ENCODE measurements at regions not wholly inside any gene's neighbourhood (a gene's known extent, or its start where the extent isn't known, plus 50 kb on each side); places are given as distances from the start of the nearest gene placed in this dataset.

DNA sequence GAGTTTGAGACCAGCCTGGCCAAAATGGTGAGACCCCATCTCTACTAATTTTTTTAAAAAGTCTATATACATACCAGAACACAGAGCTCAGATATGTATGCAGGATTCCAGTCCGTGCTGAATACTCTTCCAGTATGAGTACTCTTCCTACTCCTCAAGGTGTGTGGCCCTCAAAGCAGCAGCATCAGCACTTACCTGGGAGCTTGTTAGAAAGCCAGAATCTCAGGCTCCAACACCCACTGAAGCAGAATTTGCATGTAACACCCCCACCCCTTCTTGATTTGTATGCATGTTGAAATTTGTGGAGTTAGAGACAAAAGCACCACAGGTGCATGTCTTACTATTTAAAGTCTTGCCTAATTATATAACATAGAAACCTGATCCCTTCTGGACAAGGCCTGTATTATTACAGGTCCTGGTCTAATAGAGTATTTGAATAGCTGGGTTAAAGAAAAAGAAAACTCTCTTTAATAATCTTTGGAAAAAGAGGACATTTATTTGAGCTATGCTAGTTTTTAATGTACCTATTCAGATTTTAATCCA is 50.3 kb upstream of the NFE2L2 start:
- no peak for DNase-seq

DNA sequence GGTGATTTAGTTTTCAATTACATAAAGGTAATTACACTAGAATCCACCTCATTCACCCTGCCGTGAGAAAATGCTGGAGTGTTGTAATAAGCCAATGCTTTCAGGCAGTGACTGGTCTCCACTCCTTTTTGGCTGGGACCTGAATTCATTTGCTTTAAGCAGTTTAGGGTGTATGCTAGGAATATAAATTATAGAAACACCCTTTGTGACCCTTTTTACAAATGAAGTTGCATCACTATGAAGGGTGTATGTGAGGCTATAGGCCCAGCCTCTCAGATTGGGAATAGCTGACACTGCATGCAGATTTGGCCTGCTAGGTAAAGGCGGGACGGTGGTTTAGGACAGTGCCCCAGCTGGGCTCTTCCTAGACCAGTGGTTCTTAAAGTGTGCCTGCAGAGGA is 50.8 kb upstream of the NFE2L2 start:
- DNase-seq = no peak

DNA sequence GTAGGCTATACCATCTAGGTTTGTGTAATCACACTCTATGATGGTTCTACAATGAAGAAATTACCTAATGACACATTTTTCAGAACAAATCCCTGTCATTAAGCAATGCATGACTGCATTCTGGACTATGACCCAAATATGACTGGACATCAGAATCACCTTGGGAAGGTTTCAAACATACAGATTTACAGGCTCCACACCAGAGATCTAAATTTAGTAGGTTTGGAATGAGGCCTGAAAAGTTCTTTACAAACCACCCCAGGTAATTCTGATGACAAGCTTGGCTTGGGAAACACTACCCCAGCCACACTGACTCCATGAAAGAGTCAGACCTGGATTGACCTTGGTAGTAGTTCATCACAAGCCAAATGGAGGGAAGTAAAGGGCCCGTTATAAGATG is 52.2 kb upstream of the NFE2L2 start:
- no peak for DNase-seq

DNA sequence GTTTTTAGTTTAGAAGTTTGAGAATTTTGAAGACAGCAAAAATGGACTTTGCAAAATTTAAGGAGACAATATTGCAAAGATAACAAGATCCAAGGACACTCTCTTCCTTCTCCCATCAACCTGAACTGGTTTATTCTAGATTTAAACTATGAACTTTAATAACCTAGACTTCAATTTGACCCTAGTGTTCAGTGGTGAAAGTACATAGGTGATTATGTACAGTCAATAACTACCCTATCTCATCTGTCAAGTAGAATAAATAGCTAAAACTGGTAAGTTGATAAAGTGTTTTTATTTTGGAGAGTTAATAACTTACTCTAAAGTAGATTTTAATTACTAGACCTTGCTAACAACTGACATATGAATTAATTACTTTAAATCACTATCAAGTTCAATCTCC is 52.9 kb upstream of the NFE2L2 start:
- no peak for DNase-seq

DNA sequence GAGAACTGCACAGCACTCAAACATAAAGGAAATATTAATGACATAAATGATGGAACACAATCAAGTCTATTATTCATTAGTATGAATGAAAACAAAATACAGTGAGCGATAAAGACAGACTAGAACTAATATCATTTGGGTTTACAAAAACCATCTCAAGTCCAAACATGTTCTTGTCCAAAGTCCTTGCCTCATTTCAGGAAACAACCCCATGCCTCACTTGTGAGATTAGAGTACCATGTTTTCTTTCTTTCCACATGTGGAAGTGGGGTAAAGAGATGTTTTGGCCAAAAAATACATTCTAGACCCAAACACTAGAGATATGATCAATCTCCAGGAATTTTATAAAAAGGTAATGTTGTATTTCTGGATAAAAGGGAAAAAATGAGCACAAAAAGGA is 53.3 kb upstream of the NFE2L2 start:
- DNase-seq = no peak

DNA sequence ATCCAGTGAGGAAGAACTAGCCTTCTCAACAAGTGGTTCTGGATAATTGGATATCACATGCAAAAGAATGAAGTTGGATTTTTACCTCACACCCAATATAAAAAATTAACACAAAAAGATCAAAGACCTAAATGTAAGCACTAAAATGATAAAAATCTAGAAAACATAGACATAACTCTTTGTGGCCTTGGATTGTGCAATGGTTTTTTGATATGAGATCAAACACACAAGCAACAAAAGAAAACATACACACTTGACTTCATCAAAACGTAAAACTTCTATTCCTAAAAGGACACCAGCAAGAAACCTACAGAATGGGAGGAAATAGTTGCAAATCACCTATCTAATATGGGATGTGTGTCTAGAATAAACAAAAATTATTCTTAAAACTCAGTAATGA is 54.1 kb upstream of the NFE2L2 start:
- no peak for DNase-seq

DNA sequence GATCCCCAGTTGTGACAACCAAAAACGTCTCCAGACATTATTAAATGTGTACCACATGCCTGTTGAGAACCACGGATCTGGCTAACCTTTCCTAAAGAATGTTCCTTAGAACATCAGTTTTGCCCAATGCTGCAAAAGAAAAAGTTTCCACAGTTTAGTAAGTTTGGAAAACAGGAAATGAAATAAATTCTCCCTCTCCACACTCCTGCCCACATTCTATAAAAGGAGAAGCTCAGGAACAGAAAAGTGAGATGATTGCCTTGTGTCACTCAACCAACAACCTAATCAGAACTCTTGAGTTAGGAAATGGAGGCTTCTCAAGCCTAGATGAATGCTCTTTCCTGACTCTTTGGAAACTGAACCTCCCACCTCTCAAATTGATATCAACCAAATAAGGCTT is 56.1 kb upstream of the NFE2L2 start:
- no peak for DNase-seq

DNA sequence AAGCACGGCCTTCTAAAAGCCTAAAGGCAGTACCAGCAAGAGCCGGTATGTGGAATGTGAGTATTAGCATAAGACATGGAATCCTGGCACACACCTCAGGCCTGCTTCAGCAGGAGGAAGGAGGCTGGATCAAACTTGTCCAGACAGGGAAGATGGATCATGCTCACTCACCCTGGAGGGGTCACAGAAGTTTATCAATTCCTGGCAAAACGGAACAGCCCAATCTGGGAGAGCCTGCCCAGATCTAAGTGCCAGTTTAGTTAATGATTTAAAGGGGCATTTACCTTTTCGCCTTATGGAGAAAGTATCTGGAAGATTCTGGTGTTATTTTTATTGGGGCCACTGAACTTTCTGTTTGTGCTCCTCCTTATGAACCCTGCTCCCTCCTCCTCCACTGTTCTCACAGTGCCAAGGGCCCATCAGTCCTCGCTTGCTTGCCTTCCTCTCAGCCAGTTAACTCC is 58.3 kb upstream of the NFE2L2 start:
- no peak for DNase-seq

DNA sequence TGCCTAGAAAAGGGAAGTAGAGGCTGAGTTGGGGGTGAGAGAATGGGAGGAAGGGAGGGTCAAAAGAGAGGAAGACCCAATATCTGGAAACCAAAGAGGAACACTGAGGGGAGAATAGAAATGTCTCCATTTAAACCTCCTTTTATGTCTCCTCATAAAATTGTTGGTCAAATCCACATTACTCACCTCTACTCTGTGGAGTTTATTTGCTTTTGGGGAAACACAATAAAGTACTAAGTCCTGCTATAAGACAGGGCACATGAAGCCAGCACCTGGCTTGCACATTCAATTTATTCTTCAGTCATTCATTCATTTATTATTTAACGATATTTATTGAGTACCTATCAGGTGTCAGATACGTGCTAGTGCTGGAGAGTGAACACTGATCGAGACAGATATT is 60.3 kb upstream of the NFE2L2 start:
- DNase-seq = no peak

DNA sequence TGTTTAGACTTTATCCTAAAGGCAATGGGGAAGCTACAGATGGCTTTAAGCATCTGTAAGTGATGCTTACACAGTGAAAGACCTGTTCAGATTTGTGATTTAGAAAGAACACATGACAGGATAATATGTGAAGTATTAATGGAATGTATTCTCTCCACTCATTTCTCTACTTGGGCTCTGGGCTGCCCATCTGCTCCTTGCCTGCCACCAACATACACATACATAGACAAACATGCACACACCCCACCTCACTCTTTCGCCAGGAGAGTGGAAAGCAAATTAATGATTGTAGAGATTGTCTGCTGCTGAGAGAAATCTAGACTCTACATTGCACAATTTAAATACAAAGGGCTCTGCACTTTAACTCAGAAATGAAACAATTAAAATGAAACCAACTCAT is 61.0 kb upstream of the NFE2L2 start:
- DNase-seq = no peak

DNA sequence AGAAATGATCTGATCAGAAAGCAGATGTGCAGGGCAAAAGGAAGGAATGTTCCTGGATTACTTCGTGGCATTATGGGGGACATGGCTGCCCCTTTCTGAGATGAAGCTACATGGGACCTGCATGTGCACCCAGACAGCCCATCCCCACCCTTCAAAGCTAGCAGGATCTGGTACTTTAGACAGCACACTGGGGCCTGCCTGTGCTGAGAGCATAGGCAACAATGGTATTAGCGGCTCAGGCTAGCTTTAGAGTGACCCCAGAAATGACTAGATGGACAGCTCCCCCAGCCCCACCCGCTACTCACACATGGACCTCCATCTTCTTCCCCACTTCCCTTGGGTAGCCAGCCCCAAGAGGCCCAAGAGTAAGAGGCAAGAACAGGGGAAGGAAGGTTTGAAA is 61.5 kb upstream of the NFE2L2 start:
- no peak for DNase-seq

DNA sequence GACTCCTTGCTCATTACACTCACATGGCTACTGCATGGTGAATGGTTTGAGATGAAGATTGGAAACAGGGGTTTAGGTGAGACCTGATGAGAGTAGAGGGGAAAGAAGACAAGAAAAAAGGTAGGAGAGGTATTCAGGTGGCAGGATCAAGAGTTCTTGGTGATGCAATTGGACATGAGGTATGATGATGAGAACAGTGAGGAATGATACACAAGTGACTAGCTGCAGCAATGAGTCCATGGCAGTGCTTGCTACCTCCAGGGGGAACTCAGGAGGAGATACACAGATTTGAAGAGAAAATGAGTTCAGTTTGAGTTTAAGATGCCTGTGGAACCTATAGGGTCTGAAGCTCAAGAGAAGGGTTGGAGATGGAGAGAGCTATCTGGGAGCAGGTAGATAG is 62.1 kb upstream of the NFE2L2 start:
- DNase-seq = no peak

DNA sequence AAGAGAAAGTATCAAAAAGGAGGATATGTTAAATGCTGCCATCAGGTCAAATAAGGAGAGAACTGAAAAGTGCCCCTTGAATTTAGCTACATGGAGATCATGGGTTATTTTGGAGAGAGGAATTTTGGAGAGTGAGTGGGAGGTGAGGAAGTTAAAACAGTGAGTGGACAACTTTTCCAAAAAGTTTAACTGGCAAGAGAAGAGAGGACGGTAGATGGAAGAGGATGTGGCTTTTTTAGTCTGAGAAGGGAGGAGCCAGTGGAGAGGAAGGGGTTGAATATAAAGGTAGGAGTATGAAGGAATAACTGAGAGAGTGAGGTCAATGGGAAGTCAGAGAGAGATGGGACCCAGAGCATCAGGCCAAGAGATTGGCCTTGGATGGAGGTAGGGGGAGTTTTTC is 62.5 kb upstream of the NFE2L2 start:
- no peak for DNase-seq

DNA sequence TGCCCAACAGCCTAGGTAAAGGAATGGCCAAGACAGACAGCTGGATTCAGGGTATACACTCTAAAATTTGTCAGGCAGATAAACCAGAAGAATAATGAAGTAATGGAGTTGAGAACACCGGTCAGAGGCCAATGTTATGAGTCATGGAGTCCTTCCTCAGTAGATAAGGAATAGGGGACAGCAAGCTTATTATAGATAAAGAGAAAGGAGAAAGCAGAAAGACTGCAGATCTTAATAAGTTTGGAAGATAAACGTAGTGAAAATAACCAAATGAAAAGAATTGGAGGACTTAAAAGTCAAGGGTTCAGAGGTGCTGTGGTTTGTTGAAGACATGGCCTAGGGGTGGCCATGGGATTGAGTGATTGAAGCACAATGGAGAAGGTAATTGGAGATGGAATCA is 63.5 kb upstream of the NFE2L2 start:
- DNase-seq = peak; percentile 81

DNA sequence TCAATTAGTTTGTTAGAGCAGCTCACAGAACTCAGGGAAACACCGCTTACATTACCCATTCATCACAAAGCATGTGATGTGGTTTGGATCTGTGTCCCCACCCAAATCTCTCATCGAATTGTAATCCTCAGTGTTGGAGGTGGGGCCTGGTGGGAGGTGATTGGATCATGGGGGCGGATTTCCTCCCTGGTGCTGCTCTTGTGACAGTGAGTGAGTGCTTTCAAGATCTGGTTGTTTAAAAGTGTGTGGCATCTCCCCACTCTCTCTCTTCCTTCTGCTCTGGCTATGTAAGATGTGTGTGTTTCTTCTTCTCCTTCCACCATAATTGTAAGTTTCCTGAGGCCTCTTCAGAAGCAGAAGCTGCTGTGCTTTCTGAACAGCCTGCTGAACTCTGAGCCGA is 63.5 kb upstream of the AGPS start:
- peak; percentile 50 for DNase-seq

DNA sequence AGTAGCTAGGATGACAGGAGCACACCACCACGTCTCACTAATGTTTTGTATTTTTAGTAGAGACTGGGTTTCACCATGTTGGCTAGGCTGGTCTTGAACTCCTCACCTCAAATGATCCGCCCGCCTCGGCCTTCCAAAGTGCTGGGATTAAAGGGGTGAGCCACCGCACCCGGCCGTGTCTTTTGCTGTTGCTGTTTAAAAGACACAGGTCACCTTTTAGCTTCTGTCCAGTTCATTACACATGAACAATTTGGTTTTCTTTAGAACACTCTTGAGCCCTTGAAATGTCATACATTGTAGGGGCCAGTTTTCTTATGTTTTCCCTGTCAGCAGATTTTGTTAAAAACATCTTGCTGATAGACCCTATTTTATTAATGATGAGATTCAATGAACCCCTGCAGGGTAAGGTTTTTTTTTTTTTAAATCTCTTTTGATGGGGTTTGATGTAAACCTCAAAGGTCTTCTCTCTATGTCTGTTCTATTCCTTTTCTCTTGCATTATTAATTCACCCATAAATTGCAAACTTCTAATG is 61.0 kb upstream of the AGPS start:
- DNase-seq = no peak

DNA sequence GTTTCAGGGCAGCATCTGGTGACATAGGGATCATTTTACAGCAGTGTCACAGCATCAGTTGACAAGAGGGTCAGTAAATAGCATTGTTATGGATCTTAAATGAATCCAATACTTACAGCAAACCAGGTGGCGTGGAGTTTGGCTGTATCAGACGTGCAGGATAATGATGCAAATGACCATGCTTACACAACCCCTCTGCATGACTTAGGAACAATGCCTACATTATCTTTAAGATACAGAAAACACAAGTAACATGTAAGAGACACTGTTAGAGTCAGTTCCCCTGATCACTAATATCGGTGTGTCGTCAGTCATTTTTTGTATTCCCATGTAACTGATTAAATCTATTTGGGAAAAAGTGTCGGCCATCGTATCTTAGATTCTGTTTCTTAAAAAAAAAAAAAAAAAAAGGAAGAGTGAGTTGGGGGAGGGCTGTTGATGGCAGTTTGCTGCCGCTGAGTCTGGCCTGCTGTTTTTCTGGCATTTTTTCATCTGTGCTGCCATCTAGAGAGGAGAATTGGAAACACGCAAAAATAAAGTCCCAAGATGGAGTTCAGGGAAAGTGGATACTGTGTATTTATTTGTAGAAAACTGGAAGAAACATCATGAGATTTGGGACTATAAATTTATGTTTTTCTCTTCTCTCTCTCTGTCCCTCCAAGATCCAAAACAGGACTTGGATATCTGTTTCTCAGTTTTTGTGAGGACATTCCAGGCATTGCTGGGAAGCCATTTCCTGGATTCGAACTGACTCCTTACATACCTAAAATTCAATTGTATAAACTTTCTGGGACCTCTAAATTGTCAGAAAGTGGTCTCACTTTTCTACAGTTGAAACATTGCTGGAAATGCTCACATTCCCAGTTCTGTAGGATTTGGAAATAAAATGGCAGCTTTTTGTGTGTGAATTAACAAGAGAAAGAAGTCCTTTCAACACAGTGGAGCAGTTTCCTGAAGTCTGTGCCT is 60.3 kb upstream of the AGPS start:
- DNase-seq = peak; percentile 90

DNA sequence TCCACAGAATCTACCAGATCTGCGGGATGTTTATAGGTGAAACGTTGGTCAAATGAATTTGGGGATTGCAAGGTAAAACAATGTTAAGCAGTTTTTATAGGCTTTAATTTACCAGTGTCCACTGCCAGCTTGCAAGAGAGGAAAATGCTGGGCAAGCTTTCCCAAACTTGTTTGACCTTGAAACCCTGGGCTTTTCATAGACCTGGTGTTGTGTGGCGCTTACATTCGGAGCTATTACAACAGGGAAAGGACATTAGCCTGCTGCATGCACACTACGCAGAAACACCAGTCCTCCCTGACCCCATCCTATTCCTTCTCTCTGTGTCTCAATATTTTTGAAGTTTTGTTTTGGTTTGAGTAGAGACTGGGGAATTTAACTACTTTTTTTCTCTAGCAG is 59.6 kb upstream of the AGPS start:
- no peak for DNase-seq

DNA sequence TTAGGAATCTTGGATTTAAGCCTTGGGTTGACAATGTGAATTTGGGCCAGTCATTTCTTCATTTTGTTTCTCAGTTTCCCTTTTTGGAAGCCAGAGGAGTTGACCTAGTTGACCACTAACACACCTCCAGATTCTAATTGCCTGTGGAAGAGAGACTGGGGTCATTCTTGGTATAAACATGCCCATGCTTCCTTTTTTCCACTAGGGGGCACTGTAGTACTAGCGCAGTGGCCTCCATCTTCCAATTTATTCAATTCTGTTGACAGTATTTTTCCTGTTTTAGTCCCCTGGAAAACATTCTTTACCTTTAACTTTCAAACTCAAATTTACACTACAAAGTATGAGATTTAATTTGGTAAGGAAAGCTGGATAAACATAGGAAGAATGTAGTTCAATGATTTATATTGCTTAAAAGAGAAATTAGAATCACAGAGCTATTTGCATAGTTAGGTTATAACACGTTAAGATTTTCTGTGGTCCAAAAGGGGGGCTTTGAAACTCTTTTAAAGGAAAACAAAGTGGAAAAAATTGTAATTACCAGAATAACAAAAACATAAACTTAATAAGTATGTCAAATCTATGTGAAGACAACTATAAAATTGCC is 57.5 kb upstream of the AGPS start:
- peak; percentile 83 for DNase-seq

DNA sequence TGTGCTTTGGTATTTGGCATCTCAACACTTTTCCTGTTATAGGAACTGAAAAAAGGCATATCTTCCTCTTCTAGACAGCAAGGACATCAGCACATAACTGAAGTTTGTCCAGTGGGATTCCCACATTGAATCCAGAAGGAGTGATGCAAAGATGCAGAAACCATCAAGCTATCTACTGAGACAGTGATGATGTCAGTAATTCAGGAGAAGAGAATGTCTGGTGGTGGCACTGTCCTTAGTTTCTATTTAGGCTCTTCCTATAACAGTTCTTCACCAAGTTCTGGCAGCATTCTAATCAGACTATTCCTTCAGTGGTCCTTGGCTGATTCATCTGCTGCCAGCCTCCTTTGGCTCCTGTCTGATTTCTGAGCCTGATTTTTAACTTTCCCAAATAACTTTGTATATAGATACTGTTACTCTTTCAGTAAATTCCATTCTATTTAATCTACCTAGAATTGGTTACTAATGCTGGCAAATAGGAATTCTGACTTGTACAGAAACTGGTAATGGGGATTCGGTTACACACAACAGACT is 56.6 kb upstream of the AGPS start:
- no peak for DNase-seq

DNA sequence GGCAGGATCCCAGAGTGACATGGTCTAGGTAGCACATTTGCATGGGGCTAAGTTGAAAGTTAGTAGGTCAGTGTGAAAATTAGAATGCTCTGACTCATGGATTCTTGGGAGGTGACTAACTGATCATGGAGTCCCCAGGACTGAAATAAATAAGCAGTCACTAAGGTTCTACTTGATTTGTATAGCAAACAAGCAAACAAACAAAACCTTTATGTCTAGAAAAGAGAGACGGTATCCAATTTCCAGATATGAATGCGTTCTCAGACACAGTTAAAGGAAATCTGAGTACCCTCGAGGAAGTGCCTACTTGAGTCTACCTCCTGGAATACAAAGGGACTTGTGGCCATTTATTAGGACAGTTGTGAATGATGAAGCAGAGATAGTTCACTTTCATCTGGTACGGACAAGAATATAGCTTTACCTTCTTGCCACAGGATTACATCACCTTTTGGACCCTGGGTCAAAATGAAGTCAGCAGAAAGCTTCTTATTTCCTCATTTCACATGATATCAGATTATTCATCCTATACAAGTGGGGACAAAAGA is 54.3 kb upstream of the AGPS start:
- no peak for DNase-seq

DNA sequence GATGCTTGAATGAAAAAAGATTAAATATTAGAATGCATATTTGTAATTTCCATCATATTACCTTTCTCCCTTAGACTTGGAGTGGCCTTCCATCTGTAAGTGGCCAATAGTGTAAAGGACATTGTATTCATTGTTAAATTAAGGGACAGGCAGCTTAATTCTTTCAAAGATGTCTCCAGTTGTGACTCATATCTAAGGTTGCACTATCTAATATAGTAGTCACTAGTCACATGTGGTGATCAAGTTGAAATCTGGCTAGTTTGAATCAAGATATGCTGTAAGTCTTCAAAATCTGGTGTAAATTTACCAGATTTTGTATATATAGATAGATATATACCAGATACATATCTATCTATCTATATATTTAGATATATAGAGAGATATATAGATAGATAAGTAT is 52.4 kb upstream of the AGPS start:
- DNase-seq = no peak

DNA sequence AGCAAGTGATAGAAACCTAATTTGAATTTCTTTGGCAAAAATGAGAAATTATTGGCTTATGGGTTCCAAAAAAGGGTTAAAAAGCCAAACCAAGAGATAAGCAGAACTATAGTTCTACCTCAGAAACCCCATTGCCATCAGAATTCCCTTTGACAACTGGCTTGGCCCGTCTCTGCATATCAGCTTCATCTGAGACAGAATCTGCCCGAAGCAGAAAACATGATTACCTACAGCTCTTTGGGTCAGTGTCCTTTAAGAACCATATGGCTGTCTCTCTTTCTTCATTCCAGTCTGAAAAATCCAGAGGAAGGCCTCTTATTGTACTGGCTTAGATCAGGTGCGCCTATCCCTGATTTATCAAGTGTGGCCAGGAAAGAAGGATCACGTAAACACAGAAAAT is 49.8 kb upstream of the AGPS start:
- DNase-seq = no peak
